PC-3 (cell line): ENCODE measurements at regions not wholly inside any gene's neighbourhood (a gene's known extent, or its start where the extent isn't known, plus 50 kb on each side); places are given as distances from the start of the nearest gene placed in this dataset.

Experiments
- EZH2 ChIP-seq: fragments of 300-600 bp; sonication (generic); IDR thresholded peaks from one replicate; pipeline ENCODE4 v1.6.1; 2017; ENCODE audit warnings: antibody characterized with exemption, mild to moderate bottlenecking, low read length; ENCODE audit not compliant: unreplicated experiment
- TF ChIP-seq, protein P1 (sequence below): fragments of 300-600 bp; sonication (generic); conservative IDR thresholded peaks from 2 replicates; pipeline ENCODE4 v1.5.1; 2017; ENCODE audit warnings: antibody characterized with exemption, low read depth, mild to moderate bottlenecking, low read length

DNA sequence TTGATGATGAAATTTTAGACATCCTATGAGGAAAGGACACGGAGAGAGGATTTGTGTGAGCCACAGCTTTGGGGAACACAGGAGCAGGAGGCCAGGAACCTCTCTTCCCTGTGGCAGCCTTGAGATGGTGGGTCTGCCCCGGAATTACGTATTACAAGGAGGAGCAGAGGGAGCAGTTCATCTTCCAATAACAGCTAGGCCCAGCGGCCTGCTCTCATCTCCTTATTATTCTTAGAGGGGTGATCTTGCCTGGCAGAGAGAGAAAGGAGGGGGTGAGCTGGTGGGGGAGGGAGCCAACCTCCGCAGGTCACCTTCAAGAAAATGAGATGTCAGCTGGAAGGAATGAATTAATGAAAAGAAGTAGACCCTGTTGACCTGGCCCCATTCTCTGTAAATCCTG is 305.8 kb downstream of the LRFN2 start:
- TF ChIP-seq, protein P1, sequence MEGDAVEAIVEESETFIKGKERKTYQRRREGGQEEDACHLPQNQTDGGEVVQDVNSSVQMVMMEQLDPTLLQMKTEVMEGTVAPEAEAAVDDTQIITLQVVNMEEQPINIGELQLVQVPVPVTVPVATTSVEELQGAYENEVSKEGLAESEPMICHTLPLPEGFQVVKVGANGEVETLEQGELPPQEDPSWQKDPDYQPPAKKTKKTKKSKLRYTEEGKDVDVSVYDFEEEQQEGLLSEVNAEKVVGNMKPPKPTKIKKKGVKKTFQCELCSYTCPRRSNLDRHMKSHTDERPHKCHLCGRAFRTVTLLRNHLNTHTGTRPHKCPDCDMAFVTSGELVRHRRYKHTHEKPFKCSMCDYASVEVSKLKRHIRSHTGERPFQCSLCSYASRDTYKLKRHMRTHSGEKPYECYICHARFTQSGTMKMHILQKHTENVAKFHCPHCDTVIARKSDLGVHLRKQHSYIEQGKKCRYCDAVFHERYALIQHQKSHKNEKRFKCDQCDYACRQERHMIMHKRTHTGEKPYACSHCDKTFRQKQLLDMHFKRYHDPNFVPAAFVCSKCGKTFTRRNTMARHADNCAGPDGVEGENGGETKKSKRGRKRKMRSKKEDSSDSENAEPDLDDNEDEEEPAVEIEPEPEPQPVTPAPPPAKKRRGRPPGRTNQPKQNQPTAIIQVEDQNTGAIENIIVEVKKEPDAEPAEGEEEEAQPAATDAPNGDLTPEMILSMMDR, result no peak
- TF ChIP-seq EZH2, result no peak
